ENCODE measurements at regions not wholly inside any gene's neighbourhood (a gene's known extent, or its start where the extent isn't known, plus 50 kb on each side); places are given as distances from the start of the nearest gene placed in this dataset.

GRCh38 chr3:178369006-178369405 lies 167.2 kb upstream of the KCNMB2 start:
- TF ChIP-seq CTCF (conservative IDR thresholded peaks at IDR 0.05; ENCODE audit: low read depth, low read length), result no peak
- TF ChIP-seq EZH2 (IDR thresholded peaks at IDR 0.05; ENCODE audit: borderline replicate concordance, low read depth, low read length, poor library complexity, severe bottlenecking), result no peak

Data from A673 (cell line).